HG03469 (cell line): ENCODE measurements at regions not wholly inside any gene's neighbourhood (a gene's known extent, or its start where the extent isn't known, plus 50 kb on each side); places are given as distances from the start of the nearest gene placed in this dataset.
"Not testable (repeated sequence)": the region's sequence is repeated elsewhere in the genome, so short reads cannot be mapped to it uniquely, and the experiment has no call there.

ENCODE experiments used
- ATAC-seq: cut with Tn5 transposase; IDR thresholded peaks from one replicate; pipeline ENCODE4 v1.9.1; 2021; ENCODE audit warnings: mild to moderate bottlenecking, moderate library complexity, moderate number of reproducible peaks; ENCODE audit not compliant: unreplicated experiment

DNA sequence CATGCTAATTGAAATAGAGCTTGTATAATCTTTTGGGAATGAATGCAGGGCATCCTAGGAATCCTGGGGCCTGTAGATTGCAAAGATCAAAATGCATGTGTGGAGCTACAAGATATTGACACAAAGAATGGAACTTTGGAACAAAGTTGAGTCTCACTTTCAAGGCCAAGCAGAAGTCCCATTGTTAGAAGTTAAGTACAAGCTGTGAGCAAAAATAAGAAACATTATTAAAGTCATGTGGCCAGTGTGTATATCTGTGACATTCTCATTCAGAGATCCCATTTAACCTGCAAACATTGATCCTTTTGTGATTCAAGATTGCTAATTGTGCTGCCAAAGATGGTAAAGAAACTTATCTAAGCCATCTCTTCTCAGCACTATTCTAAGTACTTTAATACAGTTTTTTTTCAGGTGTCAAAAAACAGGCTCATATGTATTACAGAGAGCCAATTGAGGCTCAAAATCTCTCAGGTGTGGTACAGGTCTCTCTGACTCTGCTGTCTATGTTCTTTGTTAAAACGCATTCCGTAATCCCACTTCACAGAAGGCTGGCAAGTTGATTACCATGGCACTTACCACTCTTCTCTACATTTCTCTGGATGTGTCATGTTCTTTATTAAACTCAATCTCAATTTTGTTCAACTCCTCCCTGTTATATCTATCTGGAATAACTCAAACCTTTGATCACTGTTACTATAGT lies 704.4 kb upstream of the NEGR1 start:
- no peak for ATAC-seq

GRCh38 chr1:72985024-72985423 lies 702.7 kb upstream of the NEGR1 start:
- ATAC-seq: not testable (repeated sequence)

DNA sequence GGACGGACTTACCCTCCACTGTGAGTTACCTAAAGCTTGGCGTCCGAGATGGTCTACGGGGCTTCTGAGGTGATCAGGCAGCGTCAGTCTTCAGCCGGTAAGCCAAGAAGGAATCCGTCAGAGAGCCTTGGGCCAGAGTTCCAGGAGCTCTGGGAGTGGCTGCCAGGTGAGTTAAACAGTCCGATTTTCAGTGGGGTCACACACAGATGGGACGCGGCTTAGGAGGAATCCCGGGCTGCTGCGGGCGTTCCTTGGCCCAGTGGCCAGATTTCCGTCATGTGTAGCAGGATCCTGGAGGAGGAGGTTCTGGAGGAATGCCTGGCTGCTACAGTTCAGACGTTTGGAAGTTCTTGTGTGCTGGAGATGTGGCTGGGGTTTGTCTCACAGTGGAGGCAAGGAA lies 700.7 kb upstream of the NEGR1 start:
- not testable (repeated sequence) for ATAC-seq

GRCh38 chr1:72969461-72969860 lies 687.1 kb upstream of the NEGR1 start:
- no peak for ATAC-seq

DNA sequence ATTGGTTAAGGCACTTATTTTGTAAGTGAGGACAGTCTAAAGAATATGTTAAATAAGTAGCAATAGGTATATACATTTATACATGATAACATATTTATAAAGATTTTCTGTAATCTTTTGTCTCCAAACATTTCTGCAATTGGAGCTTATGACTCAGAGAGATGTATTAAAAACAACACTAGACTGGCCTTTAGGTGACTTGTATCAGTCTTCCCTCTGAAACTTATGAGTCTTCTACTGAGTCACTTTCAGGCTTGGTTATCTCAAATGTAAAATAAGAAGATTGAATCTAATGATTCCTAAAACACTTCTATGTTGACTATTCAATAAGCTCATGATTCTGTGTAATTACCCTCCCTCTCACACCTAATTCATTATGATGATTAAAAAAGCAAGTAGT lies 672.6 kb upstream of the NEGR1 start:
- no peak for ATAC-seq

- not testable (repeated sequence) for ATAC-seq
Measured at GRCh38 chr1:72950900-72951299, 668.6 kb upstream of the NEGR1 start.

GRCh38 chr1:72946903-72947499 lies 664.7 kb upstream of the NEGR1 start:
- no peak for ATAC-seq

DNA sequence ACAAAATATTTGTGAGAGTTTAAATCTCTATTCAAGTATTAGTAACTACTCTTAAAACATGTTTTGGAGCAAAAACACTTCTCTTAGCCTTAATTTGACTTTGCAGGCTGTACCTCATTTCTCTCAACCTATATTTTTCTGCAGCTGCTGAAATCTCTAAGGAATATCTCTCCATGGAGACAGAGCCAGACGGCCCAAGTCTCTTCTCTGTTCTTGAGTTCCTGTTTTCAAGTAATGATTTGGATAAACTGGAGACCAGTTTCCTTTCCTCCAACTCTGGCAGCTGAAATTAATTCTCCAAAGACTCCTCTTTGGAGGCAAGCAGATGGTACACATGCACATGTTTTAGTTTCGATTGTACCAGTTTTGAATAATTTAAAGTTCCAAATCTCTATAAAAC lies 659.7 kb upstream of the NEGR1 start:
- ATAC-seq: no peak

- no peak for ATAC-seq
Measured at GRCh38 chr1:72938408-72938807, 656.1 kb upstream of the NEGR1 start.

DNA sequence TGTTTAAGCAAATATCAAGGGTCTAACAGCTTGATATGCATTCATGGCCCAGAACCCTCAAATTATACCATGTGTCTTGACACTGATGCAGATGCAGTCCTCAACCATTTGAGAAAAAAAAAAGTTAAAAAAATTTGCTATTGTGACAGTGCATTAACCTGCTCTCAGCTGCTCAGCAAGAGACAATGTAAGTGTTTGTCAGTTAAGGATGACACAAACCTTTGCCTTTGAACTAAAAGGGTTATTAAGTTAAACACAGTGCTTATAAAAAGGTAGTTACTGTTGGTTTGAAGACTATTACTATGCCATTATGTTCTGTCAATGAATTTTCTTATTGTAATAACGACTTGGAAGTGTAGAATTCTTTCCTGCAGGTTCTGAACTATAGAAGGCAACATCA lies 655.6 kb upstream of the NEGR1 start:
- no peak for ATAC-seq

- no peak for ATAC-seq
Measured at GRCh38 chr1:72936942-72937341, 654.6 kb upstream of the NEGR1 start.

- ATAC-seq: no peak
Measured at GRCh38 chr1:72936151-72936740, 653.9 kb upstream of the NEGR1 start.

GRCh38 chr1:72932025-72932424 lies 649.7 kb upstream of the NEGR1 start:
- no peak for ATAC-seq

- ATAC-seq: no peak
Measured at GRCh38 chr1:72930528-72930927, 648.2 kb upstream of the NEGR1 start.

DNA sequence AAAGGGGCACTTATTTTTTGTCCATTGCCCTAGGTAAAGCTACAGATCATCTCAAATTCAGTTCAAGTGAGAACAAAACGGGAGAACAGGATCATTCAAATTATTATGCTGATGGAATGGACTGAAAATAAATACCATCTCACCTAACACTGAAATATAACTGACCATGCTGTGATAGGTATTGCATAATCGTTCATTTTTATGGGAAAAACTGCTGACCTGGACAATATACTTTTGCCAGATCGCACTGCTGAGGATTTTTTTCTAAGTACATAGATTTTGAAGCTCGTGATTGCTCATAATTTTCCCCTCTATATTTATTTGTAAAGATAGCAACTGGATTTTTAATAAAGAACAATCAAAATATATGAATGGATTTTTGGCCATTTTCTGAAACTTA lies 636.6 kb upstream of the NEGR1 start:
- ATAC-seq: no peak

- no peak for ATAC-seq
Measured at GRCh38 chr1:72917920-72918319, 635.6 kb upstream of the NEGR1 start.

DNA sequence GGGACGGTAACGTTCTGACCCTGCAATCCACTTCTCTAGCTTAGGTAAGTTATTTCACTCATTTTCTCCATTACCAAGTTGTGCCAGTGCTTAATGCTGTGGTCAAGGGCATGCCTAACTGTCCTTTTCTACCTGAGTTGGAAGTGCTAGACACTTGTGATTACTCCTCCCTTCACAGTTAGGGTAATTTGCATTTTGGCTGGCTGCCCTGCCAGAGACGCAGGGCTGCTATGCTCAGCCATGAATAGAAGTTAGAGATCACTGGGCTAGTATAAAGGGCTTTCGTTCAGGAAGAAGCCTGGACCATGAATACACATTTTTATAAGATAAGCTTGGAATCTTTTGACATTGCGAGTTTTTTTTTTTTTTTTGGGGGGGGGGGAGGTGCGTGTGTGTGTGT lies 633.2 kb upstream of the NEGR1 start:
- no peak for ATAC-seq

DNA sequence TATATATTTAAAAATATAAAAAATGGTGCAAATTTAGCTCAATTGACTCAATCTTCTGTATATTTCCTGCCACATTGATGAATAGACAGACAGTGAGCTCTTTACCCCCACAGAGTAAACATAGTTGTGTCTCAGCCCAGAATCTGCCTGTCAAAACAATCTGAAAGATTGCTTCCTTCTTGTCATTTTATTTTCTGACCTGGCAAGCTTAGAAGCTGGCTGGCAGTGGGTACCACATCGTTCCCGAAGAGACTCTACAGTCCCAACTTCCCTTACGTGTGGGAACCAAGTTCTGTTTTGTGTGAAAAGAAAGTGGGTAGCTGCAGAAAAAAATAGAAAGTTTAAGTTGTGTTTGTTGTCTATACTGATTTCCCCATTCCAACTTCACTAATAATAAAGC lies 629.3 kb upstream of the NEGR1 start:
- ATAC-seq: no peak

DNA sequence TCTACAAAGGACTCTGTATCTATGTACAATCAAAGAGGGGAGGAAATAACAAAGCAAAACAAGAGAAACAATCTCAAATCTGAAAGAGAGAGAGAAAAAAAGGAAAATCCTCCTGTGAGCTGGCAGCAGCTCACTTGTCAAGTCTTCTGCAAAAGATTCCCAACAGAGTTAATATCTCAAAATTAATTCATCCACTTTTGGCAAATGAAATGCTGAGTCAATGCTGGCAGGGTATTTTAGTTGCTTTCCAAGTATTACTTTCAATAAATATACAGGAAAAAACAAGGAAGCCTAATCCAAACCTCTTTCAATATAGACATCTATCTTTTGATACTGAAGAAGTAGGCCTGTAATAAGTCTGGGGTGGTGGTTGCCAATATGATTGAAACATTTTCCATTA lies 613.9 kb upstream of the NEGR1 start:
- no peak for ATAC-seq

DNA sequence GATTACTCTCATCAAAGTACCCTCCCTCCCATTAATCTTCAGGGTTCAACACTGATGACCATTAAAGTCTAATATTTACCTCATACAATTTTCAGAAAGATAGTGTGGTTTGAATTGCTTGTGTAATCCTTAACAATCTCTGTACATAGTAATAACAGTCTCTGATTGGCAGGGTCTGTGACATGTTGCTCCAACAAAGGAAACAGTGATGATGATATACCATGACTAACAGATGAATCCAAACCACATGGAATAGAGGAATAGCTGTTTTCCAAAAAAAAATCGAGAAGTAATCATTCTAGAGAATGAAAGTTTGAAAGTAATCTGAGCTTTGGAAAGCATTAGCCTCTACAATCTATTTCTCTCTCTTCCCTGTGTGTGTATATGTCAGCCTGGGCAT lies 610.1 kb upstream of the NEGR1 start:
- no peak for ATAC-seq

- no peak for ATAC-seq
Measured at GRCh38 chr1:72891976-72892375, 609.6 kb upstream of the NEGR1 start.

DNA sequence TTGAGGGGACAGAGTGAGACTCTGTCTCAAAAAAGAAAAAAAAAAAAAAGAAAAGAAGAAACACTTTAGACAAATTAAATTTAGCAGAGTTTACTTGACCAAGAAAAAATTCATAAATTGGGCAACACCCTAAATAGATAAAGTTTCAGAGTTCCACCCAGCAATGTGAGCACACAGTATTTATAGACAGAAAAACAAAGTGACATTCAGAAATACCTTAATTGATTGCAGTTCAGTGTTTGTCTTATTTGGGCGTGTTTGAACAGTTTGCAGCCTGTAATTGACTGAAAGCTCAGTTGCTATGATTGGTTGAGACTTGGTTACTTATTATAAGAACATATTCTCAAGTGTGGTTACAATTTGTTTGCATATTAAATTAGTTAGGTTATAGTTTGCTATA lies 603.5 kb upstream of the NEGR1 start:
- no peak for ATAC-seq

- ATAC-seq: no peak
Measured at GRCh38 chr1:72885017-72885416, 602.7 kb upstream of the NEGR1 start.
